ENCODE measurements at regions not wholly inside any gene's neighbourhood (a gene's known extent, or its start where the extent isn't known, plus 50 kb on each side); places are given as distances from the start of the nearest gene placed in this dataset.

DNA sequence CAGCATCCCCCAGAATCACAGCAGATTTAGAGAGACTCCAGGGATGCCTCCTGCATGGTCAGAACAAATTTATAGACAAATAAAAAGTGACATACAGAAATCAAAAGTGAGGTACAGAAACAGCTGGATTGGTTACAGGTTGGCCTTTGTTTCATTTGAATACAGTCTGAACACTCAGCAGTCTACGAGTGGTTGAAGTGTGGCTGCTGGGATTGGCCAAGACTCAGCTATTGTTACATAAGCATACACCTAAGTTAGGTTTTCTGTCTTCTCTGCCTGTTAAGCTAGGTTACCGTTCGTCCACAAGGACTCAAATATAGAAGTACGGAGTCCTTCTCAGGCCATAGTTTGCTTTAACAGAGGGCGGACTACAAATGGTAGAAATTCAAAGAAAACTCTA is 262.4 kb upstream of the SLC14A2 start:
- DNase-seq, result no peak

DNA sequence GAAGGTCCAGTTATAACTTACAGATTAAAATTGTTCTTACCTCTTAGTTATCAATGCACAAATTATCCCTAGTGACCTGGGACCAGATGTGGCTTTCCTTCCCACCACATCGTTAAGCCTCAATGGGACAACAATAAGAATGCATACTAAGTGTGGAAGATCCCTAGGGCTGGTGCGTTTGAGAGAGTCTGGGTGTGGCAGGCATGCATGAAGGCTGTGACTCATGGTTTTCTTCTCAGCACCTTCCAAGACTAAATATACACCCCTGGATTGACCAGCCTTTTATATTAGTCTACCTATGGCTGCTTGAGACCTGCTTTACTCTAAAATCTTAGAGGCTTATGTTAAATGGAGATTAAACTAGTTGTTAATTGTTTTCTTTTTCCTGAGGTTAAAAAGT is 261.7 kb upstream of the SLC14A2 start:
- no peak for DNase-seq

DNA sequence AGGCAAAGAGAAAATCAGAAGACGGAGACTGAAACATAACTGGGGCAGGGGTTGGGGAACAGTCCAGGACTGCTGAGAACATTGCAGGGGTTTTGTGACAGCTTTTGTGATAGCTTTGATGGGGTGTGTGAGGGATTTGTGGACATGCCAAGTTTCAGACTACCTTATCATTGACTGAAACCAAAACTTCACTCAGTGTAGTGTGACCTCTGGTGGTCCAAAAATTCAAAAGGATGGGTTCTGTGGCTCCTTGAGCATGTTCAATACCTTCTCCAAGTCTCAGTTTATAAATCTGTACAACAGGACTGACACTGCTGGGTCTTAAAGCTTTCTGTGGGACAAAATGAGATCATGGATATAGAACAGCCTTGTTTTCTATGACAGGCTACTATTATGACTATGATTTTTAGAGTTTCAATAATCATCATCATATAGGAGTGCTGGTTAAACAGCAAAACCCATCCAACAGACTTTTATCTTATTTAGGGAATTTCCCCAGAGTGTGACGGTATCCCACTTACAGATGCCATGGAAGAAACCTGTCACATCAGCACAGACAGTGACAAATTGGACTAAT is 259.2 kb upstream of the SLC14A2 start:
- no peak for DNase-seq

DNA sequence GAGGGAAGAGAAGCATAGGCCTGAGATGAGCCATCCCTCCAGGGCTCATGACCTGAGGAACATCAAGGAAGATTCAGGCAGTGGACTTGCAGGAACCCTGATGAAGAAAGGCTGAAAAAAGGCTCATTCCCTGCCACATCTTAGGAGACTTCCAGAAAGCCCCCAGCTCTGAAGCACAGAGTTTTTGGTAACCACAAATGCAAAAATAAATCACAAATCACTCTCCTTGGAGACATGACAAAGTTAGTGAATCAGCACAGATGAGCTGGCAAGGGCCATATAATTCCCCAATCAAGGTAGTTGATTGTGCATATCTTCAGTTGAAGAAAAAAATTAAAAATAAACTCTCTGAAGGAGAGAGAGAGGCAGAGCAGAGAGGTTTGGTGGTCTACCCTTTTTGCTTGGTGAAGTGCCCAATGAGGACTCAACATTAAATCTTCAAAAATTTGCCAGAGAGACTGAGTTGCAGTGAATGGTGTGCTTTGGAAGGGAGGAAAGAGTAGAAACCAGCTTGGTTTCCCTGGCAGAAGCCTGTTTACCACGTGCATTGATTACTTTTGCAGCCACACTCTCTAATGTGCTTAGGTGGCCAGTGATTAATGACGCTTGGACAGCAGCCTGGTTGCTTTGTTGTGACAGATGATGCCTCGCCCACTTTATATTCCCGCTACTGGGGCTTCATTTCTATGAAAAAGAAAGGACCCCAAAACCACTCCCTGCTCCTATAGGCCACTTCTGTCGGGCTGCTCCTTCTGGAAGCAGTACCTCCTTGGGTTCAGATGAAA is 257.4 kb upstream of the SLC14A2 start:
- peak; percentile 2 for DNase-seq

DNA sequence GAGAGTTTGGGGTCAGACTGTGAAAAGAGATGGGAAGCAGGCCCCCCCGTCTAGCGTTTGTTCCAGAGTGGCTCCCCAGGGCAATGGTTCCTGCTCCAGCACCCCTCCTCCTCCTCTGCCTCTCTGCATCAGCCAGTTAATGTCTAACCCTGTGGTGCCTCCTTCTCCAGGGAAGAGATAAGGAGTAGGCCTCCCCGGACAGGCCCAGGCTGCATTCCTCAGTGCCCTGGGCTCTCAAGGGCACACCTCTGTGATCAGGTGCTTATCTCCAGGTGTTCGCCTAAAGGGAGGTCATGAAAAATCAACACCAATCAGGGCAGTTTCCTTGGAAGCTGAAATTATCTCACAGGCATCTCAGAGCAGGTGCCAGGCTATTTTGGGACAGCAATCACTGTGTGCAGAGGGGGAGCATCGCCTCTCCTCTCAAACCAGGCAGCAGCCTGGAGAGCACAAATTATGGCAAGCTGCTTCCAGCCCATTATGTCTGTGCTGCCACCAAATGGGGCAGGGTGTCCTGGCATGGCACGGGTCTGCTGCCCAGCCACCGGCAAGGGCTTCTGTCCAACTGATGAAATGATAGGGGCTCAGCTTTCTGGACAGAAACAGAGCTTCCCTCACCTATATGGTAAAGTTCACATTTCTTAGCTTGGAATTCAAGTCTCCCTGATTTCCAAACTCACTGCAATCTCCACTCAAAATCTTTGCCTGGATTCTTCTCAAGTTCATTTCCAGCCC is 255.8 kb upstream of the SLC14A2 start:
- no peak for DNase-seq

DNA sequence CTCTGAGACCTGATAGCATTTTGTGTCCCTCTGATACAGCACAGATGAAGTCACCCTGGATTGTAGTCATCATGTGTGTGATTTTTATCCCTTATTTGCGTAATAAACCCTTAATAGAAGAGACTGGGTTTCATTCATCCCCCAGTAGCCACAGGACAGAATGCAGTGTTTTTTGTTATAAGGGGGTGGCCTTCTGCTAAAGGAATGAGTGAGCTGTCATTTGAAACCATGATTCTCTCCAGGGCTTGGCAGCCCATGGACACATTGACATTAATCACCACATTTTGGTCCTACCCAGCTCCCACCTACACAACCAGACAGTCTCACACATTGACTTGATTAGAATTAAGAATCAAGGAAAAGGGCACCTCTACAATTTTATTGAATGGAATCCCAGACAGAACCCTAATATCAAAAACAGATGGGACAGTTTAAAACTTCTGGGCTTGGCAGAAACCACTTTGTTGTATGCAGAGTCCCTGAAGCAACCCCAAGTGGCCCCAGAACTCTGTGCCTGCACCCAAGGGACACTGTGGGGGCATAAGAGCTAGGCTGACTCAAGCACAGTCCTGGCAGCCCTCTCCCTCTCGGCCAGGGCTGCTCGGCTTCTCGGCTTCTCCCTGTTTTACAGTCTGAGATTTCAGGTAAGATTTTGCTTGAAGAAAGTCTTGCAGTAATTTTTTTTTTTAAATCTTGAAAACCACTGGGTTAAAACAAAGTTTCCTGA is 254.0 kb upstream of the SLC14A2 start:
- DNase-seq, result no peak

DNA sequence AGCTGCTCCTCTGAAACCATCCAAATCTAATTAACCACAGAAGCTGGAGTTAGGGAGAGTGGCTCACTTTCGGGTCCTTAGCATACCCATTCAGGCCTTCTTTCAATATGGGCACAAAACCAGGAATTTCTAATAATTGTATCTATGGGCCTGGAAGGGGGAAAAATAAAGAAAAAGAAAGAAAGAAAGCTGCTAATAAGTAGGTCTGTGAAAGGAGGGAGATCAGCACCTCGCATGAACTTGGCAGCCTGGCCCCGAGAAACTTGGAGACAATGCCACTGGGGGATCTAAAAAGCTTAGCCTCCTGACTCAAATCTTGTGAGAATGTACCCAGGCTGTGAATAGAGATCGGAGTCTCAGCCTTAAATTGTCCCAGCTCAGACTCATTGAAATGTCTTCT is 252.1 kb upstream of the SLC14A2 start:
- DNase-seq, result no peak

DNA sequence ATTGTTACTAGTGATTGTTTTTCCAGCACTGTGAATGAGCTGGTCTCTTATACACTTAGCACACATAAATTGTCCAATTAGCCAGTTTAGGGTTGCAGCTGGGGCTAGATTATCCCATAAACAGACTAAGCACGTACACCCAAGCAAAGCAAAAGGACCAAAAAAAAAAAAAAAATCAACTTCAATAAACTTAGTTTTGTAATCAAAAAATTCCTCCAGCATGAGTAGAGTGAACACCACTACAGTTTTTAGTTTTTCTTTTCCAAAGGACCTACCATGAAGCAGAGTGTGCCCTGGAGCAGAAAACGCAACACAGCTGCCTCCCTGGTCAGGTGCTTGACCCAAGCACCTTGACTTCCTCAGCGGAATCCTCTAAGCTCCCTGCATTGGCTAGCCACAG is 249.4 kb upstream of the SLC14A2 start:
- DNase-seq, result no peak

DNA sequence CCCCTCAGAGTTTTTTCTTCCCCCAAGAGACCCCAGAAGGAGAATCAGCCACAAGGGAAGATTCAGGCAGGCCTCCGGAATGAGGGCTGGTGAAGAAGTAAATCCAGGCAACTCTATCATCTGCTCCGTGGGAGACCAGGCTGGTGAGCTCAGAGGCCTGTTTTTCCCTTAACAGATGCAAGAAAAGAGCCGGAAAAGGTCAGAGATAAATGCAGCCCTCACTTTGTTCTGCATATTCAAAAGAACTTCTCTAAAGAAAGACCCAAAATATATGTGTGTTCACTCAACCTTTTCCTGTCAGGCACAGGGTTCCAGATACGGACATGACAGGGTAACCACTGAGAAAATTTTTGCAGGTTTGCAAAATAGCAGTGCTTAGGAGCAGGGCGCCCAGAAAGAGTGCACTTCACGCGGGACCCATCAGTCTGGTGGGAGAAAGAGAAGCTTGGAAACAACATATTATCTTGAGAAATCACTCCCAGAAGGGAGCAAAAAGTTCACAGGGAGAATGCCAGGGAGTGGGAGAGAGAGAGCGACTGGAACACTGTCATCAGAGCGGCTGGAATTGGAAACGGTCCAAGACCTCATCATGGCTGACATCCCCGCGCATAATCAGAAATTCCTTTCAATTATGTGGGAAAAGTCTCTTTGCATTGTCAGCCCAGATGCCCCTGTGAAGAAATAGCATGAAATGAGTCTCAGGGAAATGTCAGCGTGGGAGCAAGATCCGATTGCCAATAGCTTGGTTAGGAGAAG is 244.8 kb upstream of the SLC14A2 start:
- no peak for DNase-seq

DNA sequence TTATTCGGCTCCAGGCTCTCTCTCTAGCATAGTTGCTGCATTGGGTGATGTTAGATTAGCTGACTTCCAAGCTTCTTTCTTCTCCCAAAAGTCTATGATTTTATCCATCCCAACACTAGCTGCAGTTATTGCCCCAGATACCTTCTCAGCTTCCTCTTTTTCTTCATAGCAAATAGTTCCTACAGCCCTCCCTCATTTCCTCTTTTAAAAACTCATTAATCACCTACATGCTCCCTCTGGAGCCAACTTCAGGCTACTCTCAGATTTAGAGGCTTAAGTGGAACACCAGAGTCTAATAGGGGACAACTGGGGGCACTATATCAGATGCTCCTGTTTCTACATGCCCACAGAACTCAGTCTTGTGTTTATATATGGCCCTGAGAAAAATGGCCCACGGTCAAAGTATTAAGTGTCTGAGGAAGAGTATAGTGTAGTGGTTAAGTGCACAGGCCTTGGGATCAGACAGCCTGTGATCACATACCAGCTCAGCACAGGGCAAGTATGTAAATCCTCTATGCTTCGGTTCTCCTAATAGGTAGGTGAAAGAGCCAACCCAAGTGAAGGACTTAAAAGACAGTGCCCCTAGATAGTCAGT is 241.9 kb upstream of the SLC14A2 start:
- no peak for DNase-seq

DNA sequence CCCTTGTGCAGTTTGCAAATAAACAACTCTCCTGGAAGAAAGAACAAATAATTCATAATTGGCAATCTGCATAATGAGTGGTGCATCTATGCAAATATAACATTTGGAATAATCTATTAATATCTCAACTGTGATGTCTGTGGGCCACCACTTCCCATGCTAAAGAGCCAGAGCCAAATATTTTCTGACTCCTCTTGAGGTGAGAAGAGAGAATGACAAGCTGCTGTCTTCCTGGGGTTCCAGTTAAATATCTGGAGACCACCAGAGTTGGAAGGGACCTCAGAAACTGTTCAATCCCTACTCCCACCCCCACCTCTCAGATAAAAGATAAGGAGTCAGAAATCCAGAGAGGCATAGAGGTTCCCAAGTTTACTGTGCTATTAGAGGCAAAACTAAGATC is 241.0 kb upstream of the SLC14A2 start:
- no peak for DNase-seq

DNA sequence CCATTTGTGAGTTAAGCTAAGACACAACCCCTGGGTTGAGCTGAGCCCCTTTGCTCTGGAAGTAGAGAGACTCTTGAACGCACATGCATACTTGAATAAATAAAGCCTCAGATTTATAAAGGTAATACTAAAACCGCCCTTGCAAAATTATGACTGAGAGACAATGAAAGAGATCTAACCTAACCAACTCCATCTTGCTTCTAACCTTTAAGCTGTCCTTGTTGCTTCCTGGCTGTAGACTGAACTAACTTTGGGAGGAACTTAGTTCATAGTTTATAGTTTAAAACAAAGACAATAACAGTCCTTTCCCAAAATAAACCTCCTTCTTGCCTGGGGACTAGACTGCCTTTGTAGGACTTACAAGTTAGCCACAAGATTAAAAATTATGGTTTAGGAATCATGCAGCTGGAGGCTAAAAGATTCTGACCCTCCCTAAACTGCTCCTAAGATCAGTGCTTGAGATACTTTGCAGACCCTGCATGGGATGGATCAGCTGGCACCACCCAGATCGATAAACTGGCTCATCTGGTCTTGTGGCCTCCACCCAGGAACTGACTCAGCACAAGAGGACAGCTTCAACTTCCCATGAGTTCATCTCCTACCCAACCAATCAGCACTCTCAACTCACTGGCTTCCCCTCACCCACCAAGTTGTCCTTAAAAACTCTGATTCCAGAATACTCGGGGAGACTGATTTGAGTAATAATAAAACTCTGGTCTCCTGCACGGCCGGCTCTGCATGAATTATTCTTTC is 240.2 kb upstream of the SLC14A2 start:
- no peak for DNase-seq

DNA sequence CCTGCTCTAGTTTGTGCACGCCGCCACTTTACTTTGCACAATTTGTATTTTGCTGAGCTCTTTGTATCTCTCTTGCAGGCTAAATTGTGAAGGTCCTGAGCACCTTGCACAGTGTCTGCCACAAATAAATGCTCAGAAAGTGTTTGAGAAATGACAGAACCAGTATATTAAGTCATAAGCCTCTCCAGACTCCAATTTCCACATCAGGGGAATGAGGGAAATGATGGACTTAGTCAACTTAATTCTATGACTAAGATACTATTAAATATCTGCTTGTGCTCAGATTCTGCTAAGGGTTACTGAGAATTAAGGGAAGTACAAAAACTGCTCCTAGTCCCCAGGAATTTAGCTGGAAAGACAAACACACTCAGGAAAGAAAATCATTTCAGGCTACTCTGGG is 239.1 kb upstream of the SLC14A2 start:
- no peak for DNase-seq

DNA sequence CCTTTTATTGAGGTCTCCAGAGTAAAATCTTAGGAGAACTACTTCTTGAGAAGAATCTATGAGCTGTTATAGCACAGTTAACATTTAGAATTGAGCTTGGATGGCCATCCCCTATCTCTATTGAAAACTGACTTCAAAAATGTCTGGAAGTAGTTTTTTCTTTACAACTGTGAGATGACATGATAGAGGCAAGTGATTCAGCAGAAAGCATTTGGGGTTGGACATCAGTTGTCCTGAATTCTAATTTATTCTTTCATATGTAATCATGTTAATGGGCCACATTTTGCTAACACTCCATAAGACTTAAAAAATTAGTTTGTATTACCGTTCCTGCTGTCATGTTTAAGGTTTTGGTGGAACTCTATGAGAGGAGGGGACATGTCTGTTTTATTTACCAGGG is 237.0 kb upstream of the SLC14A2 start:
- DNase-seq, result no peak

DNA sequence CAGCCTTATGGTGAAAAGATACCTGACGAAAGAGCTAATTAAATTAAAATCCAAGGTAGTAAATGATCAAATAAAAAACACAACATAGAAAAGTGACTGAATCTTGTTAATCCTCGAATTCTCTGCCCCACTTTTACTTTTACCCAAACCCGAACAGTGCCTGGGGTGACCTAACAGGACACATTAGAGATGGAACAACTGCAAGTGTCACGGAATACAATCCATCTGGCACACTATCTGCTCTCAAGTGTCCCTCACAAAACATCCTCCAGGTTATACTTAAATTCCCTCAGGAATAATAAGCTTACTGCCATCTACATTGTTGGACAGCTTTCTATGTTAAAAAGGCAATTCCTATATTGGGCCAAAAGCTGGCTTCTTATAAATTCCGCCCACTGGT is 236.3 kb upstream of the SLC14A2 start:
- no peak for DNase-seq

DNA sequence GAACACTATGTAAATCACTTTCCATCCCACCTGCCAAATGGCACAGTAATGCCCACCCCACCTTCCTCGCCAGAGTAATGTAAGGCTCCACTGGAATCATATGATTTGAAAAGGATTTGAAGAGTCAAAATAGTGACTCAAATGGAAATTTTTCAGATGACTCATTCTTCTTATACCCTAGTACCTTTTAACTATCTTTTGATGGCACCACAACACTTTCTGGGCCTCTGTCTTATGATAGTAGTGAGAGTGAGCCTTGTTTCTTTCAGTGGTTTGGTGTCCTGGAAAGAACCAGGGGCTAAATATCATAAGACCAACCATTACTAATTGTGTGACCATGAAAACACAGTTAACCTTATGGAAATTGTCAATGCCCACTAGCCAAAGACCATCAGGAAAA is 235.4 kb upstream of the SLC14A2 start:
- DNase-seq, result no peak

DNA sequence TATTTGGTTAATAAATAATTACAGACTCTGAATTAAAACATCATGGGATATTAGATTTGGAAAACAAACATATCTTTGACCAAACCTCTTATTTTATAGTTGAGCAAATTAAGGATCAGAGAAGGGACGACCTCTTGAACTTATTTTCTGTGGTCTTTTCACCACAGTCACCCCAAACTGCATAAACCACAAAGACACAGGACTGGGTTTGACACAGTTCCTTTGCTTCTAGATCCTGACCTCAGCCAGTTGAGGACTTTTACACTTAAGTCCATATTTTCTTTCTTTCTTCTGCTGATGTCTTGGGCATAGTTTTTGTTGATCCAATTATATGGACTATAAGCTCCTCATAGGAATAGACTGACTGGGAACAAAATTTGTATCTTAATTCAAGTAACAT is 234.0 kb upstream of the SLC14A2 start:
- no peak for DNase-seq

DNA sequence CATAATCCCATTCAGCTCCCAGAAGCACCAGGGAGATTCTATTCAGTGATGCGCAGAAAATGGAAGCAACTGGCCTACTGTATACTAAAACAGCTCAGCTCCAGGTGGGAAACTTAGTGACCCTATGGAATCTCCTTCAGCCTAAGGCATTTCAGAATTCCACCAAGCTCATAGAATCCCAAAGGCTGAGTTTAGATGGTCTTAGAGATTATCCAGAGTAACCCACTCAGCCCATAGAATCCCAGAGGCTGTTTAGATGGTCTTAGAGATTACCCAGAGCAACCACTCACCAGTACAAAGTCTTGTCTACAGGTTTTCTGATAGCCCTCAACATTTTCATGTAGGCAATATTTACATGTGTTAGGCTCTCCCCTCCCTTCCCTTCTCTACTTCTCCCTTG is 232.0 kb upstream of the SLC14A2 start:
- DNase-seq, result no peak

DNA sequence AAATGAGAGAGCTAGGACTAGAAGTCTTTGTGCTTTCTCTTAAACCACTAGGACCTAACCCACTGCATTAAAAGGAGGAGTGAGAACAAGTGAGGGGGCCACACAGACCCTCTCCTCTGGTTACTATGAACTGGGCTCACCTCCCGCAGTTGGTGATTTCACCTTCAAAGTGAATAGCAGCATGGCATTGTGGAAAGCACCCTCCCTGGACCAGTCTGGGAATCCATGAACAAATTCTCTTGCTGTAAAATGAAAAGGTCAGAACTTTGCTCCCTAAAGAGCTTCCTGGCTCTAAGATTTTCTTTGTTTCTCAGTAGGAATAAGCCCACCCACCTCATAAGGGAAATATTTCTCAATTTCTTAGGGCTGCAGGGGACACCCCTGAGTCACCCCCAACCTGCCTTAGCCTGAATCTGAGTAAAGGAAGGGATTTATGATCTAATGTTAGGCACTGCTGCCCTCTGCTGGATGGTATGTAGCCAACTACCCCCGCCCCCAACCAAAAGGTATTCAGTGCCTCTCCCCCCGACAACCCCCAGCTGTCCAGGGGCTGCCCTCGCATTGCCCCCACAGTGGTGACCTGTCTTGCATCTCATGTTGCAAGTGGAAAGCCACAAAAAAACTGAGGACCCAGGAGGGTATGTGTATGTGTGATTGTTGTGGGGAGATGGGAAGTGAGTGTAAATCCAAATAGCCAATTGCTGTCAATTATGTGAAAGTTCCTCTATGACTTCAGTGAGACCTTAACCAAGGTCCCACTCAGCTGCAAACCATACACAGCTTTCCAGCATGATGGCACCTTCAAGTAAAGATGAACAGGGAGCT is 230.9 kb upstream of the SLC14A2 start:
- DNase-seq, result peak; percentile 6

DNA sequence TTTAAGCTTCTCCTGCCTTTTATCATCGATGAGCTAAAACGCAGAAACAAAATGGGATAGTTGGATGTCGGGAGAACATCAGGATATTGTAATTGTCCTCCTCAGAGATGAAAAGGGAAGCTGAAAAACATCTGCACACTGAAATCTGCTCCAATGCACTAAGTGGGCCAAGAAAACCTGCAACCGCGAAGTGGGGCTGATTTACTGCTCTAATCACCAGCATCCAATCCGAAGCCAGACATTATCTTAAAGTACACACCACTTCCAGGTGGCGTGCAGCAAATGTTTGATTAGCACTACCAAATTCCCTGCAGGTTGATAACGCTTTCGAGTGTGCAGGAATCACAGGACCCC is 230.3 kb upstream of the SLC14A2 start:
- DNase-seq, result no peak

Data from NCI-H2029 (cell line).